Dermis blood vessel endothelial cell (primary cell): ENCODE measurements at regions not wholly inside any gene's neighbourhood (a gene's known extent, or its start where the extent isn't known, plus 50 kb on each side); places are given as distances from the start of the nearest gene placed in this dataset.
"Not testable (repeated sequence)": the region's sequence is repeated elsewhere in the genome, so short reads cannot be mapped to it uniquely, and the experiment has no call there.

Experiments used
- DNase-seq: peaks from one replicate; pipeline ENCODE4 v3.0.0; 2010

- DNase-seq: no peak
Measured at GRCh38 chr14:43535231-43535838, 971.7 kb downstream of the FSCB start.

GRCh38 chr14:43532825-43533416 is 974.2 kb downstream of the FSCB start:
- no peak for DNase-seq

GRCh38 chr14:43528321-43528720 is 978.8 kb downstream of the FSCB start:
- DNase-seq: no peak

- no peak for DNase-seq
Measured at GRCh38 chr14:43525658-43526057, 981.4 kb downstream of the FSCB start.

- DNase-seq: no peak
Measured at GRCh38 chr14:43522901-43523300, 984.2 kb downstream of the FSCB start.

GRCh38 chr14:43522191-43522590 is 984.9 kb downstream of the FSCB start:
- DNase-seq: no peak

GRCh38 chr14:43503508-43503907 is 1003.6 kb downstream of the FSCB start:
- no peak for DNase-seq

- not testable (repeated sequence) for DNase-seq
Measured at GRCh38 chr14:43492359-43492758, 1014.7 kb downstream of the FSCB start.

GRCh38 chr14:43483415-43483814 is 1023.7 kb downstream of the FSCB start:
- DNase-seq: no peak

- no peak for DNase-seq
Measured at GRCh38 chr14:43481864-43482263, 1025.2 kb downstream of the FSCB start.

- DNase-seq: no peak
Measured at GRCh38 chr14:43480976-43481375, 1026.1 kb downstream of the FSCB start.

GRCh38 chr14:43479596-43480195 is 1027.4 kb downstream of the FSCB start:
- no peak for DNase-seq

GRCh38 chr14:43476822-43477221 is 1030.3 kb downstream of the FSCB start:
- DNase-seq: no peak

- no peak for DNase-seq
Measured at GRCh38 chr14:43475757-43476156, 1031.3 kb downstream of the FSCB start.

GRCh38 chr14:43471595-43471994 is 1035.5 kb downstream of the FSCB start:
- DNase-seq: no peak

- DNase-seq: no peak
Measured at GRCh38 chr14:43464968-43465367, 1042.1 kb downstream of the FSCB start.

- DNase-seq: no peak
Measured at GRCh38 chr14:43449291-43449690, 1057.8 kb downstream of the FSCB start.

GRCh38 chr14:43438056-43438455 is 1069.0 kb downstream of the FSCB start:
- no peak for DNase-seq

GRCh38 chr14:43418324-43418723 is 1088.8 kb downstream of the FSCB start:
- no peak for DNase-seq

GRCh38 chr14:43413084-43413483 is 1094.0 kb downstream of the FSCB start:
- DNase-seq: no peak

GRCh38 chr14:43411841-43412240 is 1095.2 kb downstream of the FSCB start:
- DNase-seq: no peak

- DNase-seq: no peak
Measured at GRCh38 chr14:43410631-43411030, 1096.5 kb downstream of the FSCB start.

- no peak for DNase-seq
Measured at GRCh38 chr14:43408472-43408871, 1098.6 kb downstream of the FSCB start.

- DNase-seq: no peak
Measured at GRCh38 chr14:43407706-43408105, 1099.4 kb downstream of the FSCB start.

GRCh38 chr14:43406931-43407330 is 1100.2 kb downstream of the FSCB start:
- no peak for DNase-seq
